SK-N-SH (cell line): ENCODE measurements at regions not wholly inside any gene's neighbourhood (a gene's known extent, or its start where the extent isn't known, plus 50 kb on each side); places are given as distances from the start of the nearest gene placed in this dataset.

Experiments
- CTCF ChIA-PET: fragments of 300-600, 350-600 bp; formaldehyde crosslinking; extraction: SDS; loops from one replicate; lab custom pipeline; 2021; lab: Yijun Ruan, JAX
- POLR2A ChIA-PET: fragments of 350-600 bp; sonication (Branson Sonifier 250); formaldehyde crosslinking; extraction: SDS; loops from one replicate; lab custom pipeline; 2020; ENCODE audit warnings: antibody characterized with exemption, inconsistent platforms; lab: Yijun Ruan, JAX
- DNase-seq: peaks from one replicate; pipeline ENCODE4 v3.0.0; 2012
- H2AFZ ChIP-seq: fragments of 200-600 bp; sonication (generic); 2 replicates; pipeline ENCODE4 v1.8.1; 2016; ENCODE audit warnings: antibody characterized with exemption, mild to moderate bottlenecking, low read depth
- H3F3A ChIP-seq: fragments of 200-600 bp; sonication (generic); replicated peaks from 2 replicates; pipeline ENCODE3; 2016; ENCODE audit warnings: antibody characterized with exemption, mild to moderate bottlenecking; ENCODE audit not compliant: insufficient read depth
- H3K27ac ChIP-seq, 2 experiments: fragments of 200-500 bp in 1 of 2; fragments of 200-600 bp in 1 of 2; sonication (Bioruptor generic) in 1 of 2; sonication (generic), shearing (Covaris generic) in 1 of 2; 2 replicates each; pipeline versions ENCODE4 v1.5.1 to v1.6.1; 2014 to 2016; ENCODE audit warnings: low read depth in 2 of 2, inconsistent platforms in 1 of 2, low read length in 1 of 2, mild to moderate bottlenecking in 1 of 2, mixed read lengths in 1 of 2
- H3K27me3 ChIP-seq: fragments of 200-600 bp; sonication (generic), shearing (Covaris generic); 2 replicates; pipeline ENCODE4 v1.6.1; 2016; ENCODE audit warnings: mixed run types; ENCODE audit not compliant: insufficient read depth
- H3K36me3 ChIP-seq, 2 experiments: fragments of 200-500 bp in 1 of 2; fragments of 200-600 bp in 1 of 2; sonication (Bioruptor generic) in 1 of 2; sonication (generic) in 1 of 2; replicated peaks in 1 of 2; 2 replicates each; pipeline versions ENCODE3 to v1.5.1; 2014 to 2016; ENCODE audit warnings: low read length in 1 of 2, mild to moderate bottlenecking in 1 of 2; ENCODE audit not compliant: insufficient read depth in 2 of 2, control insufficient read depth in 1 of 2
- H3K4me1 ChIP-seq, 2 experiments: fragments of 200-500 bp in 1 of 2; fragments of 200-600 bp in 1 of 2; sonication (Bioruptor generic) in 1 of 2; sonication (generic), shearing (Covaris generic) in 1 of 2; 2 replicates each; pipeline versions ENCODE4 v1.5.1 to v1.6.1; 2014 to 2016; ENCODE audit warnings: low read depth in 1 of 2, low read length in 1 of 2, mixed run types in 1 of 2; ENCODE audit not compliant: insufficient read depth in 2 of 2, control insufficient read depth in 1 of 2
- H3K4me2 ChIP-seq: fragments of 200-600 bp; sonication (generic), shearing (Covaris generic); 2 replicates; pipeline ENCODE4 v1.6.1; 2017; ENCODE audit warnings: mixed run types
- H3K4me3 ChIP-seq, 2 experiments: fragments of 200-500 bp in 1 of 2; fragments of 200-600 bp in 1 of 2; sonication (Bioruptor generic) in 1 of 2; sonication (generic), shearing (Covaris generic) in 1 of 2; 2 replicates each; pipeline versions ENCODE4 v1.5.1 to v1.8.1; 2014 to 2016; ENCODE audit warnings: low read depth in 2 of 2, inconsistent platforms in 1 of 2, low read length in 1 of 2, mild to moderate bottlenecking in 1 of 2, mixed read lengths in 1 of 2, moderate library complexity in 1 of 2
- H3K79me2 ChIP-seq: fragments of 200-600 bp; sonication (generic); 2 replicates; pipeline ENCODE4 v1.8.1; 2017; ENCODE audit warnings: mild to moderate bottlenecking; ENCODE audit not compliant: insufficient read depth
- H3K9ac ChIP-seq: fragments of 200-600 bp; sonication (generic); 2 replicates; pipeline ENCODE4 v1.6.1; 2017; ENCODE audit warnings: mixed run types
- H3K9me2 ChIP-seq: fragments of 200-600 bp; sonication (generic); 2 replicates; pipeline ENCODE4 v1.6.1; 2017; ENCODE audit warnings: mixed run types
- H3K9me3 ChIP-seq: fragments of 200-600 bp; sonication (generic); 2 replicates; pipeline ENCODE4 v1.6.1; 2017; ENCODE audit warnings: mixed run types, mild to moderate bottlenecking, moderate library complexity
- H4K20me1 ChIP-seq: fragments of 200-600 bp; sonication (generic); 2 replicates; pipeline ENCODE4 v1.6.1; 2017; ENCODE audit warnings: mild to moderate bottlenecking, mixed run types; ENCODE audit not compliant: insufficient read depth
- CHD2 ChIP-seq: fragments of 150-350 bp; IDR thresholded peaks from 2 replicates; pipeline ENCODE4 v1.6.1; 2018; ENCODE audit warnings: low read length; ENCODE audit not compliant: partially characterized antibody
- ELF1 ChIP-seq: IDR thresholded peaks from 2 replicates; pipeline ENCODE4 v1.4.0; 2012
- EP300 ChIP-seq, 2 experiments: IDR thresholded peaks; 2 replicates each; pipeline versions ENCODE4 v1.4.0 to v1.6.1; 2012; ENCODE audit warnings: borderline replicate concordance in 1 of 2, low read depth in 1 of 2, low read length in 1 of 2
- EZH2phosphoT487 ChIP-seq: fragments of 200-600 bp; sonication (generic); IDR thresholded peaks from 2 replicates; pipeline ENCODE4 v1.6.1; 2017; ENCODE audit warnings: low read depth, mixed run types, mild to moderate bottlenecking, antibody characterized with exemption, moderate library complexity, borderline replicate concordance
- FOXM1 ChIP-seq: IDR thresholded peaks from 2 replicates; pipeline ENCODE4 v1.4.0; 2012; ENCODE audit warnings: low read depth, mild to moderate bottlenecking
- GATA2 ChIP-seq: sonication (generic); formaldehyde crosslinking; IDR thresholded peaks from 2 replicates; pipeline ENCODE4 v1.5.0; 2020; ENCODE audit warnings: mild to moderate bottlenecking, missing genetic modification reagents
- POLR2AphosphoS5 ChIP-seq: IDR thresholded peaks from 2 replicates; pipeline ENCODE4 v1.6.1; 2012; ENCODE audit warnings: low read depth, low read length
- RFX5 ChIP-seq: IDR thresholded peaks from 2 replicates; pipeline ENCODE4 v1.6.1; 2012; ENCODE audit warnings: mild to moderate bottlenecking, improper control_type of control experiment, low read length
- TCF12 ChIP-seq: IDR thresholded peaks from 2 replicates; pipeline ENCODE4 v1.4.0; 2012
- TEAD4 ChIP-seq: IDR thresholded peaks from 2 replicates; pipeline ENCODE4 v1.4.0; 2012; ENCODE audit warnings: mild to moderate bottlenecking, borderline replicate concordance; ENCODE audit not compliant: insufficient read depth
- WGBS: methylation state at CpG from one replicate; pipeline ENCODE4 v1.1.6; 2017; ENCODE audit warnings: low lambda C conversion rate; 5-methylcytosine and 5-hydroxymethylcytosine counted together
- TF ChIP-seq, protein P1 (sequence below): IDR thresholded peaks from 2 replicates; pipeline ENCODE4; 2012
- TF ChIP-seq, protein P2 (sequence below): IDR thresholded peaks from 2 replicates; pipeline ENCODE4 v1.4.0; 2012; ENCODE audit warnings: low read depth, borderline replicate concordance
- TF ChIP-seq, protein P3 (sequence below): fragments of 150-350 bp; IDR thresholded peaks from 2 replicates; pipeline ENCODE4 v1.6.1; 2016; ENCODE audit warnings: mild to moderate bottlenecking, low read depth, low read length
- TF ChIP-seq, protein P4 (sequence below): IDR thresholded peaks from 2 replicates; pipeline ENCODE4 v1.4.0; 2012; ENCODE audit warnings: low read depth, borderline replicate concordance
- TF ChIP-seq, protein P5 (sequence below): IDR thresholded peaks from 2 replicates; pipeline ENCODE4 v1.6.1; 2012; ENCODE audit warnings: mild to moderate bottlenecking, low read depth, low read length, moderate library complexity
- TF ChIP-seq, protein P6 (sequence below): IDR thresholded peaks from 2 replicates; pipeline ENCODE4 v1.4.0; 2012; ENCODE audit warnings: low read depth
- TF ChIP-seq, protein P7 (sequence below): fragments of 200-600 bp; sonication (generic); IDR thresholded peaks from 2 replicates; pipeline ENCODE4 v1.6.1; 2017; ENCODE audit warnings: antibody characterized with exemption, mild to moderate bottlenecking, moderate library complexity

DNA sequence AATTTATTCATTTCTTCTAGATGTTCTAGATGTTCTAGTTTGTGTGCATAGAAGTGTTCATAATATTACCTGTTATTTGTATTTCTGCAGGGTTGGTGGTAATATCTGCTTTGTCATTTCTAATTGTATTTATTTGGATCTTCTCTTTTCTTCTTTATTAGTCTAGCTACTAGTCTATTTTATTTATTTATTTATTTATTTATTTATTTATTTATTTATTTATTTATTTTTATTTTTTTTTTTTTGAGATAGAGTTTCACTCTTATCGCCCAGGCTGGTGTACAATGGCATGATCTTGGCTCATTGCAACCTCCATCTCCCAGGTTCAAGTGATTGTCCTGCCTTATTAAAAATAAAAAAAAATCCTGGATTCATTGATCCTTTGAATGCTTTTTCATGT lies 114.8 kb upstream of the THSD7A start (continued):
- TF ChIP-seq, protein P1, sequence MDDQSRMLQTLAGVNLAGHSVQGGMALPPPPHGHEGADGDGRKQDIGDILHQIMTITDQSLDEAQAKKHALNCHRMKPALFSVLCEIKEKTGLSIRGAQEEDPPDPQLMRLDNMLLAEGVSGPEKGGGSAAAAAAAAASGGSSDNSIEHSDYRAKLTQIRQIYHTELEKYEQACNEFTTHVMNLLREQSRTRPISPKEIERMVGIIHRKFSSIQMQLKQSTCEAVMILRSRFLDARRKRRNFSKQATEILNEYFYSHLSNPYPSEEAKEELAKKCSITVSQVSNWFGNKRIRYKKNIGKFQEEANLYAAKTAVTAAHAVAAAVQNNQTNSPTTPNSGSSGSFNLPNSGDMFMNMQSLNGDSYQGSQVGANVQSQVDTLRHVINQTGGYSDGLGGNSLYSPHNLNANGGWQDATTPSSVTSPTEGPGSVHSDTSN = no peak
- TF ChIP-seq EP300 (IDR thresholded peaks at IDR 0.05; ENCODE audit: borderline replicate concordance in 1 of 2, low read depth in 1 of 2, low read length in 1 of 2) = no peak
- TF ChIP-seq, protein P2, sequence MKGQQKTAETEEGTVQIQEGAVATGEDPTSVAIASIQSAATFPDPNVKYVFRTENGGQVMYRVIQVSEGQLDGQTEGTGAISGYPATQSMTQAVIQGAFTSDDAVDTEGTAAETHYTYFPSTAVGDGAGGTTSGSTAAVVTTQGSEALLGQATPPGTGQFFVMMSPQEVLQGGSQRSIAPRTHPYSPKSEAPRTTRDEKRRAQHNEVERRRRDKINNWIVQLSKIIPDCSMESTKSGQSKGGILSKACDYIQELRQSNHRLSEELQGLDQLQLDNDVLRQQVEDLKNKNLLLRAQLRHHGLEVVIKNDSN = no peak
- TF ChIP-seq, protein P3, sequence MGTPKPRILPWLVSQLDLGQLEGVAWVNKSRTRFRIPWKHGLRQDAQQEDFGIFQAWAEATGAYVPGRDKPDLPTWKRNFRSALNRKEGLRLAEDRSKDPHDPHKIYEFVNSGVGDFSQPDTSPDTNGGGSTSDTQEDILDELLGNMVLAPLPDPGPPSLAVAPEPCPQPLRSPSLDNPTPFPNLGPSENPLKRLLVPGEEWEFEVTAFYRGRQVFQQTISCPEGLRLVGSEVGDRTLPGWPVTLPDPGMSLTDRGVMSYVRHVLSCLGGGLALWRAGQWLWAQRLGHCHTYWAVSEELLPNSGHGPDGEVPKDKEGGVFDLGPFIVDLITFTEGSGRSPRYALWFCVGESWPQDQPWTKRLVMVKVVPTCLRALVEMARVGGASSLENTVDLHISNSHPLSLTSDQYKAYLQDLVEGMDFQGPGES = no peak
- no peak for TF ChIP-seq FOXM1

DNA sequence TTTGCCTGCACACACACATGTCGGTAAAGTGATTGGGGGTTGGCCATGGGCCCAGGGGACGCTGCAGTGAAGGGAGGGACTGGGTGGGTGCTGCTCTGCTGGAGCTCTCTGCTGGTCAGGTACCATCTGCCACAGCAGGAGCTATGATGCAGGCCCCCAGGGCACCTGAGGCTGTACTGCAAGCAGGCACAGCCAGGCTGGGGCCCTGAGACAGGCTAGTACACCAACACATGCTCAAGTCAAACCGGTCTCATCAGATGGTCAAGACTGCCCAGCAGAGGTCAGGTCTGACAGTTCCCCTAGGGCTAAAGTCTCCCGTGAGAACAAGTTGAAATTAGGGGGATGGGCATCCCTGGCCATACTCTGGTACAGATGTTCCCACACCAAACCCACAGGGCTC lies 118.3 kb upstream of the THSD7A start:
- Histone ChIP-seq H3K27ac (no peak overlapping the region), H3K27me3 (no peaks in the 10 kb centered on the region), H3K4me3 (no peak overlapping the region), H3K4me2 (no peak overlapping the region), H3K79me2 (no peaks in the 10 kb centered on the region), H3K9ac (no peak overlapping the region), H3K4me1 (peaks cover 0 to 5% of the 10 kb centered on the region in 2 experiments; a peak in 1 of 4 replicates), H4K20me1 (no peaks in the 10 kb centered on the region), H3K36me3 (no peaks in the 10 kb centered on the region), H3K9me3 (no peaks in the 10 kb centered on the region), H3F3A (no peaks in the 10 kb centered on the region), H3K9me2 (no peaks in the 10 kb centered on the region), H2AFZ (no peak overlapping the region)
- ChIA-PET POLR2A (no interaction called here), CTCF (interaction anchor here (0.6 to 1.0 kb wide), 2 partner anchors 15 to 254 kb away, joined by 3 read pairs; no protein-coding TSS in a partner anchor)
- WGBS = 37% methylated on average over 4 of the region's 4 CpGs
- no peak for DNase-seq
- TF ChIP-seq, protein P4, sequence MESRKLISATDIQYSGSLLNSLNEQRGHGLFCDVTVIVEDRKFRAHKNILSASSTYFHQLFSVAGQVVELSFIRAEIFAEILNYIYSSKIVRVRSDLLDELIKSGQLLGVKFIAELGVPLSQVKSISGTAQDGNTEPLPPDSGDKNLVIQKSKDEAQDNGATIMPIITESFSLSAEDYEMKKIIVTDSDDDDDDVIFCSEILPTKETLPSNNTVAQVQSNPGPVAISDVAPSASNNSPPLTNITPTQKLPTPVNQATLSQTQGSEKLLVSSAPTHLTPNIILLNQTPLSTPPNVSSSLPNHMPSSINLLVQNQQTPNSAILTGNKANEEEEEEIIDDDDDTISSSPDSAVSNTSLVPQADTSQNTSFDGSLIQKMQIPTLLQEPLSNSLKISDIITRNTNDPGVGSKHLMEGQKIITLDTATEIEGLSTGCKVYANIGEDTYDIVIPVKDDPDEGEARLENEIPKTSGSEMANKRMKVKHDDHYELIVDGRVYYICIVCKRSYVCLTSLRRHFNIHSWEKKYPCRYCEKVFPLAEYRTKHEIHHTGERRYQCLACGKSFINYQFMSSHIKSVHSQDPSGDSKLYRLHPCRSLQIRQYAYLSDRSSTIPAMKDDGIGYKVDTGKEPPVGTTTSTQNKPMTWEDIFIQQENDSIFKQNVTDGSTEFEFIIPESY = no peak
- TF ChIP-seq CHD2 (no peak), GATA2 (no peak), POLR2AphosphoS5 (no peak), TEAD4 (no peak), TCF12 (no peak), ELF1 (no peak), FOXM1 (no peak), EZH2phosphoT487 (no peak), RFX5 (no peak)
- TF ChIP-seq, protein P5, sequence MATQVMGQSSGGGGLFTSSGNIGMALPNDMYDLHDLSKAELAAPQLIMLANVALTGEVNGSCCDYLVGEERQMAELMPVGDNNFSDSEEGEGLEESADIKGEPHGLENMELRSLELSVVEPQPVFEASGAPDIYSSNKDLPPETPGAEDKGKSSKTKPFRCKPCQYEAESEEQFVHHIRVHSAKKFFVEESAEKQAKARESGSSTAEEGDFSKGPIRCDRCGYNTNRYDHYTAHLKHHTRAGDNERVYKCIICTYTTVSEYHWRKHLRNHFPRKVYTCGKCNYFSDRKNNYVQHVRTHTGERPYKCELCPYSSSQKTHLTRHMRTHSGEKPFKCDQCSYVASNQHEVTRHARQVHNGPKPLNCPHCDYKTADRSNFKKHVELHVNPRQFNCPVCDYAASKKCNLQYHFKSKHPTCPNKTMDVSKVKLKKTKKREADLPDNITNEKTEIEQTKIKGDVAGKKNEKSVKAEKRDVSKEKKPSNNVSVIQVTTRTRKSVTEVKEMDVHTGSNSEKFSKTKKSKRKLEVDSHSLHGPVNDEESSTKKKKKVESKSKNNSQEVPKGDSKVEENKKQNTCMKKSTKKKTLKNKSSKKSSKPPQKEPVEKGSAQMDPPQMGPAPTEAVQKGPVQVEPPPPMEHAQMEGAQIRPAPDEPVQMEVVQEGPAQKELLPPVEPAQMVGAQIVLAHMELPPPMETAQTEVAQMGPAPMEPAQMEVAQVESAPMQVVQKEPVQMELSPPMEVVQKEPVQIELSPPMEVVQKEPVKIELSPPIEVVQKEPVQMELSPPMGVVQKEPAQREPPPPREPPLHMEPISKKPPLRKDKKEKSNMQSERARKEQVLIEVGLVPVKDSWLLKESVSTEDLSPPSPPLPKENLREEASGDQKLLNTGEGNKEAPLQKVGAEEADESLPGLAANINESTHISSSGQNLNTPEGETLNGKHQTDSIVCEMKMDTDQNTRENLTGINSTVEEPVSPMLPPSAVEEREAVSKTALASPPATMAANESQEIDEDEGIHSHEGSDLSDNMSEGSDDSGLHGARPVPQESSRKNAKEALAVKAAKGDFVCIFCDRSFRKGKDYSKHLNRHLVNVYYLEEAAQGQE = no peak
- TF ChIP-seq, protein P3 = no peak
- TF ChIP-seq, protein P6, sequence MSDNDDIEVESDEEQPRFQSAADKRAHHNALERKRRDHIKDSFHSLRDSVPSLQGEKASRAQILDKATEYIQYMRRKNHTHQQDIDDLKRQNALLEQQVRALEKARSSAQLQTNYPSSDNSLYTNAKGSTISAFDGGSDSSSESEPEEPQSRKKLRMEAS = no peak
- TF ChIP-seq, protein P7, sequence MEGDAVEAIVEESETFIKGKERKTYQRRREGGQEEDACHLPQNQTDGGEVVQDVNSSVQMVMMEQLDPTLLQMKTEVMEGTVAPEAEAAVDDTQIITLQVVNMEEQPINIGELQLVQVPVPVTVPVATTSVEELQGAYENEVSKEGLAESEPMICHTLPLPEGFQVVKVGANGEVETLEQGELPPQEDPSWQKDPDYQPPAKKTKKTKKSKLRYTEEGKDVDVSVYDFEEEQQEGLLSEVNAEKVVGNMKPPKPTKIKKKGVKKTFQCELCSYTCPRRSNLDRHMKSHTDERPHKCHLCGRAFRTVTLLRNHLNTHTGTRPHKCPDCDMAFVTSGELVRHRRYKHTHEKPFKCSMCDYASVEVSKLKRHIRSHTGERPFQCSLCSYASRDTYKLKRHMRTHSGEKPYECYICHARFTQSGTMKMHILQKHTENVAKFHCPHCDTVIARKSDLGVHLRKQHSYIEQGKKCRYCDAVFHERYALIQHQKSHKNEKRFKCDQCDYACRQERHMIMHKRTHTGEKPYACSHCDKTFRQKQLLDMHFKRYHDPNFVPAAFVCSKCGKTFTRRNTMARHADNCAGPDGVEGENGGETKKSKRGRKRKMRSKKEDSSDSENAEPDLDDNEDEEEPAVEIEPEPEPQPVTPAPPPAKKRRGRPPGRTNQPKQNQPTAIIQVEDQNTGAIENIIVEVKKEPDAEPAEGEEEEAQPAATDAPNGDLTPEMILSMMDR = no peak
